Hepatocyte (in vitro differentiated cells): ENCODE measurements at regions not wholly inside any gene's neighbourhood (a gene's known extent, or its start where the extent isn't known, plus 50 kb on each side); places are given as distances from the start of the nearest gene placed in this dataset.

Experiments used
- DNase-seq: peaks from one replicate; pipeline ENCODE4 v3.0.0-alpha.2; 2016; ENCODE audit warnings: low spot score
- H2AFZ ChIP-seq: fragments of 200-600 bp; sonication (generic); 2 replicates; pipeline ENCODE4 v1.6.0; 2016; ENCODE audit warnings: antibody characterized with exemption, mild to moderate bottlenecking
- H3K27ac ChIP-seq: fragments of 200-600 bp; sonication (generic); 2 replicates; pipeline ENCODE4 v1.5.1; 2016; ENCODE audit warnings: mild to moderate bottlenecking
- H3K27me3 ChIP-seq: fragments of 200-600 bp; sonication (generic); 2 replicates; pipeline ENCODE4 v1.6.1; 2016
- H3K36me3 ChIP-seq: fragments of 200-600 bp; sonication (generic); replicated peaks from 2 replicates; pipeline ENCODE4 v1.5.1; 2016; ENCODE audit warnings: low read depth; ENCODE audit not compliant: insufficient read depth
- H3K4me1 ChIP-seq: fragments of 200-600 bp; sonication (generic); 2 replicates; pipeline ENCODE4 v1.5.1; 2016; ENCODE audit warnings: mild to moderate bottlenecking, moderate library complexity; ENCODE audit not compliant: insufficient read depth
- H3K4me2 ChIP-seq: fragments of 200-600 bp; sonication (generic); 2 replicates; pipeline ENCODE4 v1.6.0; 2016
- H3K4me3 ChIP-seq: fragments of 200-600 bp; sonication (generic); 2 replicates; pipeline ENCODE4 v1.5.1; 2016; ENCODE audit warnings: mild to moderate bottlenecking
- H3K79me2 ChIP-seq: fragments of 200-600 bp; sonication (generic); 2 replicates; pipeline ENCODE4 v1.6.0; 2017; ENCODE audit warnings: mild to moderate bottlenecking
- H3K9me2 ChIP-seq: fragments of 200-600 bp; sonication (generic); replicated peaks from 2 replicates; pipeline ENCODE4 v1.6.0; 2017; ENCODE audit warnings: mild to moderate bottlenecking; ENCODE audit not compliant: insufficient read depth
- H3K9me3 ChIP-seq: fragments of 200-600 bp; sonication (generic); 2 replicates; pipeline ENCODE4 v1.5.1; 2016; ENCODE audit warnings: low read depth, mild to moderate bottlenecking
- H4K20me1 ChIP-seq: fragments of 200-600 bp; sonication (generic); 2 replicates; pipeline ENCODE4 v1.6.0; 2016; ENCODE audit warnings: mild to moderate bottlenecking; ENCODE audit not compliant: insufficient read depth, poor library complexity, severe bottlenecking
- EZH2 ChIP-seq: fragments of 200-600 bp; sonication (generic); IDR thresholded peaks from 2 replicates; pipeline ENCODE4 v1.6.1; 2016; ENCODE audit warnings: antibody characterized with exemption, mild to moderate bottlenecking, borderline replicate concordance
- EZH2phosphoT487 ChIP-seq: fragments of 200-600 bp; sonication (generic); IDR thresholded peaks from one replicate; pipeline ENCODE4 v1.6.1; 2018; ENCODE audit warnings: antibody characterized with exemption, mild to moderate bottlenecking, low read depth, moderate library complexity; ENCODE audit not compliant: unreplicated experiment, severe bottlenecking
- WGBS: methylation state at CpG from one replicate; pipeline ENCODE4 v1.1.6; 2016; ENCODE audit warnings: low lambda C conversion rate; ENCODE audit errors: missing lambda C conversion rate; 5-methylcytosine and 5-hydroxymethylcytosine counted together
- TF ChIP-seq, protein P1 (sequence below): fragments of 200-600 bp; sonication (generic); IDR thresholded peaks from 2 replicates; pipeline ENCODE4 v1.5.1; 2016; ENCODE audit warnings: antibody characterized with exemption, mild to moderate bottlenecking; ENCODE audit not compliant: poor library complexity

DNA sequence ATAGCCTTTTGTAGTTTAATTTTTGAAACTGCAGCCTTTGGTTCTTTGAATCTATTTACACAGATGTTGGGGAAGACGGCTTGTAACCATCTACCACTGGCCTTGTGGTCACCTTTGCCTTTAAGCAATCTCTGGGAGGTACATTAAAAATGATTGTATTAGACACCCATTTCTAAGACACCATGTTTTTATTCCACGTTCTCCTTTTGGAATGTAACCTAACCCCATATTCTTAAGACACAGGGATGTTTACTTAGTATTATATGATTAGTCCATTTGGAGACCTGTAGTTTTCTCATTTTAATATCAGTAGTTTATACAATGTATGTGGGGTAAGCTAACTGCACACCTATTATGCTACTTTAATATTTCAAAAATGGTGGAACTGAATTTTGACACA, 175.1 kb upstream of the PLSCR5 start:
- H3K4me1 ChIP-seq: no peaks in the 10 kb centered on the region
- no peak overlapping the region for H3K4me2 ChIP-seq
- 76% methylated on average over 2 of the region's 2 CpGs for WGBS
- H3K79me2 ChIP-seq: no peaks in the 10 kb centered on the region
- no peak overlapping the region for H2AFZ ChIP-seq
- H3K36me3 ChIP-seq: no peaks in the 10 kb centered on the region
- H3K27ac ChIP-seq: no peak overlapping the region
- H3K9me3 ChIP-seq: no peaks in the 10 kb centered on the region
- no peaks in the 10 kb centered on the region for H3K9me2 ChIP-seq
- DNase-seq: no peak
- TF ChIP-seq, protein P1, sequence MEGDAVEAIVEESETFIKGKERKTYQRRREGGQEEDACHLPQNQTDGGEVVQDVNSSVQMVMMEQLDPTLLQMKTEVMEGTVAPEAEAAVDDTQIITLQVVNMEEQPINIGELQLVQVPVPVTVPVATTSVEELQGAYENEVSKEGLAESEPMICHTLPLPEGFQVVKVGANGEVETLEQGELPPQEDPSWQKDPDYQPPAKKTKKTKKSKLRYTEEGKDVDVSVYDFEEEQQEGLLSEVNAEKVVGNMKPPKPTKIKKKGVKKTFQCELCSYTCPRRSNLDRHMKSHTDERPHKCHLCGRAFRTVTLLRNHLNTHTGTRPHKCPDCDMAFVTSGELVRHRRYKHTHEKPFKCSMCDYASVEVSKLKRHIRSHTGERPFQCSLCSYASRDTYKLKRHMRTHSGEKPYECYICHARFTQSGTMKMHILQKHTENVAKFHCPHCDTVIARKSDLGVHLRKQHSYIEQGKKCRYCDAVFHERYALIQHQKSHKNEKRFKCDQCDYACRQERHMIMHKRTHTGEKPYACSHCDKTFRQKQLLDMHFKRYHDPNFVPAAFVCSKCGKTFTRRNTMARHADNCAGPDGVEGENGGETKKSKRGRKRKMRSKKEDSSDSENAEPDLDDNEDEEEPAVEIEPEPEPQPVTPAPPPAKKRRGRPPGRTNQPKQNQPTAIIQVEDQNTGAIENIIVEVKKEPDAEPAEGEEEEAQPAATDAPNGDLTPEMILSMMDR: no peak
- TF ChIP-seq EZH2phosphoT487: no peak
- no peak for TF ChIP-seq EZH2
- no peaks in the 10 kb centered on the region for H3K27me3 ChIP-seq
- H3K4me3 ChIP-seq: no peak overlapping the region
- H4K20me1 ChIP-seq: no peaks in the 10 kb centered on the region

- Histone ChIP-seq H3K79me2 (no peaks in the 10 kb centered on the region), H3K4me2 (no peak overlapping the region), H3K36me3 (no peaks in the 10 kb centered on the region), H3K9me3 (no peaks in the 10 kb centered on the region), H3K27me3 (no peaks in the 10 kb centered on the region), H4K20me1 (no peaks in the 10 kb centered on the region), H2AFZ (no peak overlapping the region), H3K4me3 (no peak overlapping the region), H3K27ac (no peak overlapping the region), H3K4me1 (no peaks in the 10 kb centered on the region), H3K9me2 (no peaks in the 10 kb centered on the region)
- no peak for DNase-seq
- TF ChIP-seq, protein P1: no peak
Measured at GRCh38 chr3:146777941-146778340, 172.8 kb upstream of the PLSCR5 start.

GRCh38 chr3:146772211-146772743, 167.1 kb upstream of the PLSCR5 start:
- no peak for TF ChIP-seq EZH2phosphoT487
- TF ChIP-seq EZH2: no peak
- TF ChIP-seq, protein P1: no peak
- Histone ChIP-seq H2AFZ (no peak overlapping the region), H4K20me1 (no peaks in the 10 kb centered on the region), H3K4me1 (no peaks in the 10 kb centered on the region), H3K79me2 (no peaks in the 10 kb centered on the region), H3K36me3 (no peaks in the 10 kb centered on the region), H3K4me3 (no peak overlapping the region), H3K27me3 (no peaks in the 10 kb centered on the region), H3K27ac (no peak overlapping the region), H3K9me2 (no peaks in the 10 kb centered on the region), H3K9me3 (no peaks in the 10 kb centered on the region), H3K4me2 (no peak overlapping the region)
- 96% methylated on average over 20 of the region's 34 CpGs for WGBS
- no peak for DNase-seq

GRCh38 chr3:146770881-146771280, 165.7 kb upstream of the PLSCR5 start:
- Histone ChIP-seq H3K36me3 (no peaks in the 10 kb centered on the region), H3K9me3 (no peaks in the 10 kb centered on the region), H2AFZ (no peak overlapping the region), H3K27ac (no peak overlapping the region), H3K79me2 (no peaks in the 10 kb centered on the region), H3K9me2 (no peaks in the 10 kb centered on the region), H3K4me2 (no peak overlapping the region), H3K4me3 (no peak overlapping the region), H4K20me1 (no peaks in the 10 kb centered on the region), H3K4me1 (no peaks in the 10 kb centered on the region), H3K27me3 (no peaks in the 10 kb centered on the region)
- DNase-seq: no peak
- no peak for TF ChIP-seq EZH2
- no peak for TF ChIP-seq EZH2phosphoT487
- TF ChIP-seq, protein P1: no peak
- WGBS: 40% methylated on average over 1 of the region's 1 CpG
